NB4 (cell line): ENCODE measurements at regions not wholly inside any gene's neighbourhood (a gene's known extent, or its start where the extent isn't known, plus 50 kb on each side); places are given as distances from the start of the nearest gene placed in this dataset.
"Not testable (repeated sequence)": the region's sequence is repeated elsewhere in the genome, so short reads cannot be mapped to it uniquely, and the experiment has no call there.

Experiments
- DNase-seq: peaks from one replicate; pipeline ENCODE4 v3.0.0; 2010; ENCODE audit warnings: low read depth
- H3K4me3 ChIP-seq: one replicate; pipeline ENCODE4 v1.5.1; 2011; ENCODE audit warnings: mild to moderate bottlenecking, low read depth, low read length, moderate library complexity
- CTCF ChIP-seq: IDR thresholded peaks from one replicate; pipeline ENCODE4 v1.5.1; 2012; ENCODE audit warnings: low read depth, low read length
- MYC ChIP-seq: IDR thresholded peaks from 2 replicates; pipeline ENCODE4 v1.6.1; 2011; ENCODE audit warnings: low read depth, low read length
- POLR2A ChIP-seq: IDR thresholded peaks from 2 replicates; pipeline ENCODE4 v1.6.1; 2011; ENCODE audit warnings: mild to moderate bottlenecking; ENCODE audit not compliant: insufficient read length; ENCODE audit errors: extremely low read depth
- TF ChIP-seq, protein P1 (sequence below): IDR thresholded peaks from 2 replicates; pipeline ENCODE4 v1.6.1; 2011; ENCODE audit warnings: low read depth, low read length

DNA sequence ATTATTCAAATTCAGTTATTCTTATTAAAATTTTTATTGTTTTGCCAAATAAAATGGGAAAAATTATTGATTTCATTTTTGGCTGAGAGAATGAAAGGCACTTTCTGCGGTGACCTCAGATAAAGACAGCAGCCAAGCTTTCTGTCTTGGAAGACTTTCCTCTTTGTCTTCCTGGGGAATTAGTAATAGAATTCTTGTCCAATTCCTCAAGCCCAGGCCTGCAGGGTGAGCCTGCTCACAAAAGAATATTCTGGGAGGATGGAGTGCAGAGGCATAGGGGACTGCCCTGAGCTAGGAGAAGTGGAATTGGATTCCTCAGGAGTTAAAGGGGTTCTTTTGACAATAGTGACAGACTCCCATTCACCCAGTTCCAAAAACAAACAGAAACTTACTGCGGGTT is 614.5 kb upstream of the ADGRL2 start:
- DNase-seq, result no peak
- no peak overlapping the region for H3K4me3 ChIP-seq
- no peak for TF ChIP-seq MYC
- TF ChIP-seq CTCF, result no peak
- TF ChIP-seq, protein P1, sequence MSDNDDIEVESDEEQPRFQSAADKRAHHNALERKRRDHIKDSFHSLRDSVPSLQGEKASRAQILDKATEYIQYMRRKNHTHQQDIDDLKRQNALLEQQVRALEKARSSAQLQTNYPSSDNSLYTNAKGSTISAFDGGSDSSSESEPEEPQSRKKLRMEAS, result no peak
- TF ChIP-seq POLR2A, result no peak

GRCh38 chr1:81183553-81183952 is 617.2 kb upstream of the ADGRL2 start:
- no peak for DNase-seq
- no peak overlapping the region for H3K4me3 ChIP-seq
- TF ChIP-seq, protein P1, result no peak
- TF ChIP-seq CTCF (no peak), MYC (no peak), POLR2A (no peak)

DNA sequence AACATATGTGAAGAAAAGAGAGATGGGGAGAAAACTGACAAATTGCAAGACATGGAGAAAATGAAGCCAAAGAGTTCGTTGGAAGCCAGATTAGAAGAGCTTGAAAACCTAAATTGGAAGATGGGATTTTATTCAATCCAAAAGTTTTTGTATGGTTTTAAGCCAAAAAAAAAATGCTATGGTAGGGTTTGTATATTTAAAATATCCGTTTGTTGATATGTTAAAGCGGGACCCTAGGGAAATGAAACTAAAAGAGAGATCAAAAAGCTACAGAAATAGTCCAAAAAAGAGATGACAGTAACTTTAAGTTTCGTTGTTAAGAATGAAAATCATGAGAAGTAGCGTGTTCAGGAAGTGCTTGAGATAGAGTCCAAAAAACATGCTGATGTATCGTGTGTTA is 617.7 kb upstream of the ADGRL2 start:
- TF ChIP-seq CTCF, result no peak
- no peak for TF ChIP-seq MYC
- TF ChIP-seq, protein P1, result no peak
- TF ChIP-seq POLR2A, result no peak
- H3K4me3 ChIP-seq, result no peak overlapping the region
- no peak for DNase-seq

DNA sequence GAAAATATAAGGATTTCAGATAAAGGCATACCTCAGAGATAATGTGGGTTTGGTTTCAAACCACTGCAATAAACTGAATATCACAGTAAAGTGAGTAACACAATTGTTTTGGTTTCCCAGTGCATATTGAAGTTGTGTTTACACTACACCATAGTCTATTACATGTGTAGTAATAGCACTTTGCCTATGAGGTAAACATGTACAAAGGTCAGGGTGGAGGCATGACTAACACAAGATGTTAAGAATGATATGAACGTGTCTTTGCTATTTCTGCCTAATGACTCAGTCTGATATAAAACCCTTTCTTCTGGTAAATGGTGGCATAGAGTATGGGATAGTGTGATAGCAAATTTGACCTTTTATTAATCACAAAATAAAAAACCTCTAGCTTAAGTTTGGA is 621.5 kb upstream of the ADGRL2 start:
- TF ChIP-seq, protein P1, result no peak
- no peak for TF ChIP-seq CTCF
- no peak for TF ChIP-seq POLR2A
- TF ChIP-seq MYC, result no peak
- no peak overlapping the region for H3K4me3 ChIP-seq
- DNase-seq, result no peak

- H3K4me3 ChIP-seq, DNase-seq: not testable (repeated sequence)
These were observed 622.2 kb upstream of the ADGRL2 start for GRCh38 chr1:81178431-81179093.

GRCh38 chr1:81174811-81175476 is 625.8 kb upstream of the ADGRL2 start:
- no peak overlapping the region for H3K4me3 ChIP-seq
- peak; percentile 3 for DNase-seq
- TF ChIP-seq POLR2A (no peak), CTCF (no peak), MYC (no peak)
- TF ChIP-seq, protein P1, result no peak
